Glomerular visceral epithelial cell (primary cell): ENCODE measurements at regions not wholly inside any gene's neighbourhood (a gene's known extent, or its start where the extent isn't known, plus 50 kb on each side); places are given as distances from the start of the nearest gene placed in this dataset.
"Not testable (repeated sequence)": the region's sequence is repeated elsewhere in the genome, so short reads cannot be mapped to it uniquely, and the experiment has no call there.

Experiments used
- DNase-seq: peaks from one replicate; pipeline ENCODE4 v3.0.0-alpha.2; 2016; ENCODE audit errors: extremely low spot score

GRCh38 chr2:7145707-7146106 is 228.5 kb downstream of the RNF144A start:
- DNase-seq, result no peak

- no peak for DNase-seq
Measured at GRCh38 chr2:7146151-7146550, 228.9 kb downstream of the RNF144A start.

- DNase-seq, result no peak
Measured at GRCh38 chr2:7154656-7155055, 237.4 kb downstream of the RNF144A start.

GRCh38 chr2:7161501-7161900 is 244.3 kb downstream of the RNF144A start:
- DNase-seq, result no peak

- peak; percentile 6 for DNase-seq
Measured at GRCh38 chr2:7165736-7166135, 248.5 kb downstream of the RNF144A start.

GRCh38 chr2:7167801-7168411 is 250.7 kb downstream of the RNF144A start:
- no peak for DNase-seq

GRCh38 chr2:7169593-7169992 is 252.4 kb downstream of the RNF144A start:
- DNase-seq, result no peak

- not testable (repeated sequence) for DNase-seq
Measured at GRCh38 chr2:7178996-7179395, 261.8 kb downstream of the RNF144A start.

GRCh38 chr2:7180638-7181370 is 263.6 kb downstream of the RNF144A start:
- DNase-seq, result peak; percentile 24

GRCh38 chr2:7182525-7182924 is 265.3 kb downstream of the RNF144A start:
- DNase-seq, result no peak

GRCh38 chr2:7189106-7189505 is 271.9 kb downstream of the RNF144A start:
- no peak for DNase-seq

- peak; percentile 5 for DNase-seq
Measured at GRCh38 chr2:7190587-7191324, 273.5 kb downstream of the RNF144A start.

GRCh38 chr2:7191932-7192331 is 274.7 kb downstream of the RNF144A start:
- DNase-seq, result peak; percentile 96

GRCh38 chr2:7193457-7193856 is 276.2 kb downstream of the RNF144A start:
- no peak for DNase-seq

- no peak for DNase-seq
Measured at GRCh38 chr2:7194950-7195349, 277.7 kb downstream of the RNF144A start.

- DNase-seq, result no peak
Measured at GRCh38 chr2:7196883-7197282, 279.7 kb downstream of the RNF144A start.

GRCh38 chr2:7201851-7202250 is 284.6 kb downstream of the RNF144A start:
- DNase-seq, result no peak

- DNase-seq, result peak; percentile 54
Measured at GRCh38 chr2:7203056-7203467, 285.9 kb downstream of the RNF144A start.

GRCh38 chr2:7205151-7205830 is 288.1 kb downstream of the RNF144A start:
- DNase-seq, result no peak

- no peak for DNase-seq
Measured at GRCh38 chr2:7206111-7206810, 289.0 kb downstream of the RNF144A start.

GRCh38 chr2:7207631-7208030 is 290.4 kb downstream of the RNF144A start:
- no peak for DNase-seq
